ENCODE measurements at regions not wholly inside any gene's neighbourhood (a gene's known extent, or its start where the extent isn't known, plus 50 kb on each side); places are given as distances from the start of the nearest gene placed in this dataset.
"Not testable (repeated sequence)": the region's sequence is repeated elsewhere in the genome, so short reads cannot be mapped to it uniquely, and the experiment has no call there.

GRCh38 chr2:147428120-147428747 lies 416.6 kb upstream of the ACVR2A start:
- Histone ChIP-seq H3K4me1 (ENCODE audit: insufficient read depth, low read length) (peaks cover 3% of the 10 kb centered on the region; the same call in 1 of the 2 replicates), H3K27me3 (ENCODE audit: insufficient read depth, low read length) (no peaks in the 10 kb centered on the region), H3K27ac (ENCODE audit: low read length) (no peak overlapping the region), H3K36me3 (ENCODE audit: insufficient read depth, low read depth, low read length) (no peaks in the 10 kb centered on the region), H3K4me3 (ENCODE audit: low read length) (no peak overlapping the region), H3K9me3 (ENCODE audit: insufficient read depth, low read depth, low read length) (no peaks in the 10 kb centered on the region), H3K9ac (ENCODE audit: low read depth, low read length) (no peak overlapping the region)

- Histone ChIP-seq H3K27me3 (ENCODE audit: insufficient read depth, low read length) (no peaks in the 10 kb centered on the region), H3K4me1 (ENCODE audit: insufficient read depth, low read length) (no peaks in the 10 kb centered on the region), H3K4me3 (ENCODE audit: low read length) (no peak overlapping the region), H3K36me3 (ENCODE audit: insufficient read depth, low read depth, low read length) (no peaks in the 10 kb centered on the region), H3K9ac (ENCODE audit: low read depth, low read length) (no peak overlapping the region), H3K27ac (ENCODE audit: low read length) (no peak overlapping the region), H3K9me3 (ENCODE audit: insufficient read depth, low read depth, low read length) (no peaks in the 10 kb centered on the region)
Observed at GRCh38 chr2:147425437-147426029, 419.3 kb upstream of the ACVR2A start.

GRCh38 chr2:147424766-147425165 lies 420.1 kb upstream of the ACVR2A start:
- no peak overlapping the region for H3K27ac ChIP-seq (ENCODE audit: low read length)
- no peaks in the 10 kb centered on the region for H3K36me3 ChIP-seq (ENCODE audit: insufficient read depth, low read depth, low read length)
- no peaks in the 10 kb centered on the region for H3K9me3 ChIP-seq (ENCODE audit: insufficient read depth, low read depth, low read length)
- H3K4me1 ChIP-seq (ENCODE audit: insufficient read depth, low read length): no peaks in the 10 kb centered on the region
- no peak overlapping the region for H3K9ac ChIP-seq (ENCODE audit: low read depth, low read length)
- H3K27me3 ChIP-seq (ENCODE audit: insufficient read depth, low read length): no peaks in the 10 kb centered on the region
- H3K4me3 ChIP-seq (ENCODE audit: low read length): no peak overlapping the region

- Histone ChIP-seq H3K9me3 (ENCODE audit: insufficient read depth, low read depth, low read length) (no peaks in the 10 kb centered on the region), H3K9ac (ENCODE audit: low read depth, low read length) (no peak overlapping the region), H3K27me3 (ENCODE audit: insufficient read depth, low read length) (no peaks in the 10 kb centered on the region), H3K4me1 (ENCODE audit: insufficient read depth, low read length) (no peaks in the 10 kb centered on the region), H3K36me3 (ENCODE audit: insufficient read depth, low read depth, low read length) (no peaks in the 10 kb centered on the region), H3K4me3 (ENCODE audit: low read length) (no peak overlapping the region), H3K27ac (ENCODE audit: low read length) (no peak overlapping the region)
Observed at GRCh38 chr2:147420947-147421675, 423.7 kb upstream of the ACVR2A start.

- H3K27ac ChIP-seq (ENCODE audit: low read length): no peak overlapping the region
- no peaks in the 10 kb centered on the region for H3K4me1 ChIP-seq (ENCODE audit: insufficient read depth, low read length)
- H3K36me3 ChIP-seq (ENCODE audit: insufficient read depth, low read depth, low read length): no peaks in the 10 kb centered on the region
- no peaks in the 10 kb centered on the region for H3K9me3 ChIP-seq (ENCODE audit: insufficient read depth, low read depth, low read length)
- H3K27me3 ChIP-seq (ENCODE audit: insufficient read depth, low read length): no peaks in the 10 kb centered on the region
- H3K4me3 ChIP-seq (ENCODE audit: low read length): no peak overlapping the region
- no peak overlapping the region for H3K9ac ChIP-seq (ENCODE audit: low read depth, low read length)
Observed at GRCh38 chr2:147420517-147420916, 424.3 kb upstream of the ACVR2A start.

GRCh38 chr2:147416099-147416498 lies 428.7 kb upstream of the ACVR2A start:
- H3K27ac ChIP-seq (ENCODE audit: low read length): no peak overlapping the region
- no peaks in the 10 kb centered on the region; the same call in 1 of the 2 replicates for H3K9me3 ChIP-seq (ENCODE audit: insufficient read depth, low read depth, low read length)
- H3K9ac ChIP-seq (ENCODE audit: low read depth, low read length): no peak overlapping the region
- no peak overlapping the region for H3K4me3 ChIP-seq (ENCODE audit: low read length)
- no peaks in the 10 kb centered on the region for H3K4me1 ChIP-seq (ENCODE audit: insufficient read depth, low read length)
- no peaks in the 10 kb centered on the region for H3K36me3 ChIP-seq (ENCODE audit: insufficient read depth, low read depth, low read length)
- no peaks in the 10 kb centered on the region for H3K27me3 ChIP-seq (ENCODE audit: insufficient read depth, low read length)

- not testable (repeated sequence) for H3K27ac ChIP-seq (ENCODE audit: low read length); H3K27me3 ChIP-seq (ENCODE audit: insufficient read depth, low read length); H3K4me1 ChIP-seq (ENCODE audit: insufficient read depth, low read length); H3K4me3 ChIP-seq (ENCODE audit: low read length); H3K9me3 ChIP-seq (ENCODE audit: insufficient read depth, low read depth, low read length); H3K9ac ChIP-seq (ENCODE audit: low read depth, low read length); H3K36me3 ChIP-seq (ENCODE audit: insufficient read depth, low read depth, low read length)
Observed at GRCh38 chr2:147414656-147415055, 430.2 kb upstream of the ACVR2A start.

- Histone ChIP-seq H3K4me1 (ENCODE audit: insufficient read depth, low read length) (no peaks in the 10 kb centered on the region), H3K9me3 (ENCODE audit: insufficient read depth, low read depth, low read length) (no peaks in the 10 kb centered on the region; the same call in 1 of the 2 replicates), H3K27ac (ENCODE audit: low read length) (no peak overlapping the region), H3K27me3 (ENCODE audit: insufficient read depth, low read length) (no peaks in the 10 kb centered on the region), H3K36me3 (ENCODE audit: insufficient read depth, low read depth, low read length) (no peaks in the 10 kb centered on the region), H3K4me3 (ENCODE audit: low read length) (no peak overlapping the region), H3K9ac (ENCODE audit: low read depth, low read length) (no peak overlapping the region)
Observed at GRCh38 chr2:147408357-147408756, 436.5 kb upstream of the ACVR2A start.

- H3K27ac ChIP-seq (ENCODE audit: low read length): no peak overlapping the region
- H3K9me3 ChIP-seq (ENCODE audit: insufficient read depth, low read depth, low read length): no peaks in the 10 kb centered on the region
Observed at GRCh38 chr2:147405651-147406050, 439.2 kb upstream of the ACVR2A start.

GRCh38 chr2:147398996-147399395 lies 445.8 kb upstream of the ACVR2A start:
- H3K4me3 ChIP-seq (ENCODE audit: low read length): no peak overlapping the region
- no peak overlapping the region for H3K27ac ChIP-seq (ENCODE audit: low read length)
- no peaks in the 10 kb centered on the region for H3K36me3 ChIP-seq (ENCODE audit: insufficient read depth, low read depth, low read length)
- no peak overlapping the region for H3K9ac ChIP-seq (ENCODE audit: low read depth, low read length)
- no peaks in the 10 kb centered on the region for H3K4me1 ChIP-seq (ENCODE audit: insufficient read depth, low read length)
- H3K27me3 ChIP-seq (ENCODE audit: insufficient read depth, low read length): no peaks in the 10 kb centered on the region
- H3K9me3 ChIP-seq (ENCODE audit: insufficient read depth, low read depth, low read length): no peaks in the 10 kb centered on the region

More at GRCh38 chr2:147405651-147406050, 439.2 kb upstream of the ACVR2A start:
- Histone ChIP-seq H3K9ac (ENCODE audit: low read depth, low read length) (no peak overlapping the region), H3K36me3 (ENCODE audit: insufficient read depth, low read depth, low read length) (no peaks in the 10 kb centered on the region), H3K4me3 (ENCODE audit: low read length) (no peak overlapping the region), H3K4me1 (ENCODE audit: insufficient read depth, low read length) (no peaks in the 10 kb centered on the region), H3K27me3 (ENCODE audit: insufficient read depth, low read length) (no peaks in the 10 kb centered on the region)

GRCh38 chr2:147398301-147398700 lies 446.5 kb upstream of the ACVR2A start:
- no peak overlapping the region for H3K4me3 ChIP-seq (ENCODE audit: low read length)
- no peaks in the 10 kb centered on the region for H3K27me3 ChIP-seq (ENCODE audit: insufficient read depth, low read length)
- no peaks in the 10 kb centered on the region for H3K4me1 ChIP-seq (ENCODE audit: insufficient read depth, low read length)
- no peaks in the 10 kb centered on the region for H3K36me3 ChIP-seq (ENCODE audit: insufficient read depth, low read depth, low read length)
- no peak overlapping the region for H3K27ac ChIP-seq (ENCODE audit: low read length)
- H3K9me3 ChIP-seq (ENCODE audit: insufficient read depth, low read depth, low read length): no peaks in the 10 kb centered on the region
- no peak overlapping the region for H3K9ac ChIP-seq (ENCODE audit: low read depth, low read length)

- Histone ChIP-seq H3K27me3 (ENCODE audit: insufficient read depth, low read length) (no peaks in the 10 kb centered on the region), H3K9ac (ENCODE audit: low read depth, low read length) (no peak overlapping the region), H3K27ac (ENCODE audit: low read length) (no peak overlapping the region), H3K4me3 (ENCODE audit: low read length) (no peak overlapping the region), H3K36me3 (ENCODE audit: insufficient read depth, low read depth, low read length) (no peaks in the 10 kb centered on the region), H3K9me3 (ENCODE audit: insufficient read depth, low read depth, low read length) (no peaks in the 10 kb centered on the region), H3K4me1 (ENCODE audit: insufficient read depth, low read length) (no peaks in the 10 kb centered on the region)
Observed at GRCh38 chr2:147396890-147397289, 447.9 kb upstream of the ACVR2A start.
